ENCODE measurements at regions not wholly inside any gene's neighbourhood (a gene's known extent, or its start where the extent isn't known, plus 50 kb on each side); places are given as distances from the start of the nearest gene placed in this dataset.
A peak's percentile ranks its signal among the peaks of the same experiment; 100 is the strongest.

- no peak for TF ChIP-seq POLR2A (IDR thresholded peaks at IDR 0.05)
- TF ChIP-seq, protein P1, sequence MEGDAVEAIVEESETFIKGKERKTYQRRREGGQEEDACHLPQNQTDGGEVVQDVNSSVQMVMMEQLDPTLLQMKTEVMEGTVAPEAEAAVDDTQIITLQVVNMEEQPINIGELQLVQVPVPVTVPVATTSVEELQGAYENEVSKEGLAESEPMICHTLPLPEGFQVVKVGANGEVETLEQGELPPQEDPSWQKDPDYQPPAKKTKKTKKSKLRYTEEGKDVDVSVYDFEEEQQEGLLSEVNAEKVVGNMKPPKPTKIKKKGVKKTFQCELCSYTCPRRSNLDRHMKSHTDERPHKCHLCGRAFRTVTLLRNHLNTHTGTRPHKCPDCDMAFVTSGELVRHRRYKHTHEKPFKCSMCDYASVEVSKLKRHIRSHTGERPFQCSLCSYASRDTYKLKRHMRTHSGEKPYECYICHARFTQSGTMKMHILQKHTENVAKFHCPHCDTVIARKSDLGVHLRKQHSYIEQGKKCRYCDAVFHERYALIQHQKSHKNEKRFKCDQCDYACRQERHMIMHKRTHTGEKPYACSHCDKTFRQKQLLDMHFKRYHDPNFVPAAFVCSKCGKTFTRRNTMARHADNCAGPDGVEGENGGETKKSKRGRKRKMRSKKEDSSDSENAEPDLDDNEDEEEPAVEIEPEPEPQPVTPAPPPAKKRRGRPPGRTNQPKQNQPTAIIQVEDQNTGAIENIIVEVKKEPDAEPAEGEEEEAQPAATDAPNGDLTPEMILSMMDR (IDR thresholded peaks at IDR 0.05 in 8 of 11, conservative IDR thresholded peaks at IDR 0.05 in 3 of 11): peak in 6 of 11 experiments; percentile 24 to 59 (median 46)
- no peak for TF ChIP-seq POLR2AphosphoS5 (IDR thresholded peaks at IDR 0.05)
- WGBS, 5 donors: 80 to 87% (median 86%) methylated on average over 5 of the region's 5 CpGs
- no peak overlapping the region for H3K27ac ChIP-seq
- intact Hi-C loops (cut with DNase I; ENCODE audit: low total_unique reads): no loop called here
- no peaks in the 10 kb centered on the region for H3K4me1 ChIP-seq
- no peak overlapping the region for H3K4me3 ChIP-seq
- no peaks in the 10 kb centered on the region for H3K36me3 ChIP-seq
- DNase-seq: no peak
- no peaks in the 10 kb centered on the region for H3K9me3 ChIP-seq
- H3K27me3 ChIP-seq (replicated peaks in 1 of 7): no peaks in the 10 kb centered on the region
Observed at GRCh38 chr1:168637350-168637991, 61.1 kb downstream of the XCL1 start.

DNA sequence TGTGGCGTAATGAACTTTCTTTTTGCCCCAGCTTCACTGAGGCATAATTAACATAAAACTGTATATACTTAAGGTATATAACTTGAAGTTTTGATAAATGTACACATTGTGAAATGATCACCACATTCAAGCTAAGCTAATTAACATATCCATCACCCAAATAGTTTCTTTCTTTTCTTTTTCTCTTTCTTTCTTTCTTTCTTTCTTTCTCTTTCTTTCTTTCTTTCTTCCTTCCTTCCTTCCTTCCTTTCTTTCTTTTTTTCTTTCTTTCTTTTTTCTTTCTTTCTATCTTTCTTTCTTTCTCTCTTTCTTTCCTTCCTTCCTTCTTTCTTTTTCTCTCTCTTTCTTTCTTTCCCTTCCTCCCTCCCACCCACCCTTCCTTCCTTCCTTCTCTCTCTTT lies 62.5 kb downstream of the XCL1 start:
- DNase-seq: no peak
- H3K36me3 ChIP-seq: no peaks in the 10 kb centered on the region
- TF ChIP-seq POLR2A (IDR thresholded peaks at IDR 0.05) (no peak), POLR2AphosphoS5 (IDR thresholded peaks at IDR 0.05) (no peak)
- TF ChIP-seq, protein P1 (IDR thresholded peaks at IDR 0.05 in 8 of 11, conservative IDR thresholded peaks at IDR 0.05 in 3 of 11): no peak
- H3K4me3 ChIP-seq: no peak overlapping the region
- WGBS, 5 donors: 90 to 100% (median 98%) methylated on average over 1 of the region's 1 CpG
- no peaks in the 10 kb centered on the region for H3K27me3 ChIP-seq (replicated peaks in 1 of 7)
- H3K9me3 ChIP-seq: no peaks in the 10 kb centered on the region
- H3K4me1 ChIP-seq: no peaks in the 10 kb centered on the region
- intact Hi-C loops (cut with DNase I; ENCODE audit: low total_unique reads): no loop called here
- H3K27ac ChIP-seq: no peak overlapping the region

GRCh38 chr1:168640182-168640581 lies 63.8 kb downstream of the XCL1 start:
- Histone ChIP-seq H3K36me3 (no peaks in the 10 kb centered on the region), H3K27ac (no peak overlapping the region), H3K4me1 (no peaks in the 10 kb centered on the region), H3K27me3 (replicated peaks in 1 of 7) (no peaks in the 10 kb centered on the region), H3K9me3 (no peaks in the 10 kb centered on the region), H3K4me3 (no peak overlapping the region)
- no peak for DNase-seq
- TF ChIP-seq POLR2AphosphoS5 (IDR thresholded peaks at IDR 0.05) (no peak), POLR2A (IDR thresholded peaks at IDR 0.05) (no peak)
- TF ChIP-seq, protein P1 (IDR thresholded peaks at IDR 0.05 in 8 of 11, conservative IDR thresholded peaks at IDR 0.05 in 3 of 11): no peak
- 85 to 94% (median 90%) methylated on average over 1 of the region's 1 CpG for WGBS, 5 donors
- intact Hi-C loops (cut with DNase I; ENCODE audit: low total_unique reads): no loop called here

- no peaks in the 10 kb centered on the region for H3K36me3 ChIP-seq
- H3K4me3 ChIP-seq: no peak overlapping the region
- no peak overlapping the region for H3K27ac ChIP-seq
- no peaks in the 10 kb centered on the region for H3K4me1 ChIP-seq
- no peaks in the 10 kb centered on the region for H3K27me3 ChIP-seq (replicated peaks in 1 of 7)
- WGBS, 5 donors: 94 to 97% (median 96%) methylated on average over 3 of the region's 3 CpGs
- H3K9me3 ChIP-seq: no peaks in the 10 kb centered on the region
- DNase-seq: no peak
- intact Hi-C loops (cut with DNase I; ENCODE audit: low total_unique reads): no loop called here
- TF ChIP-seq, protein P1 (IDR thresholded peaks at IDR 0.05 in 8 of 11, conservative IDR thresholded peaks at IDR 0.05 in 3 of 11): no peak
- TF ChIP-seq POLR2AphosphoS5 (IDR thresholded peaks at IDR 0.05): no peak
- no peak for TF ChIP-seq POLR2A (IDR thresholded peaks at IDR 0.05)
Observed at GRCh38 chr1:168640836-168641235, 64.4 kb downstream of the XCL1 start.

Measured in spleen (tissue), 11 donors.